GM12891 (cell line): ENCODE measurements at regions not wholly inside any gene's neighbourhood (a gene's known extent, or its start where the extent isn't known, plus 50 kb on each side); places are given as distances from the start of the nearest gene placed in this dataset.

Experiments
- DNase-seq: peaks from one replicate; pipeline ENCODE4 v3.0.0; 2011; ENCODE audit warnings: low spot score; ENCODE audit not compliant: insufficient read length
- FAIRE-seq: peaks from 2 replicates; lab custom pipeline; 2011; peaks lifted over from hg19 to GRCh38; lab: Jason Lieb, UNC
- PAX5 ChIP-seq: IDR thresholded peaks from 2 replicates; pipeline ENCODE4 v1.6.1; 2011; ENCODE audit warnings: low read length, moderate library complexity, mild to moderate bottlenecking; ENCODE audit not compliant: insufficient read depth, severe bottlenecking
- POLR2A ChIP-seq: IDR thresholded peaks from 2 replicates; pipeline ENCODE4 v1.6.1; 2011; ENCODE audit warnings: low read depth, low read length, control low read depth
- POLR2AphosphoS5 ChIP-seq: IDR thresholded peaks from 2 replicates; pipeline ENCODE4 v1.6.1; 2011; ENCODE audit warnings: low read depth, low read length, control low read depth
- POU2F2 ChIP-seq: IDR thresholded peaks from 2 replicates; pipeline ENCODE4 v1.6.1; 2011; ENCODE audit warnings: low read depth, mild to moderate bottlenecking, control low read depth, low read length, moderate library complexity
- SPI1 ChIP-seq: IDR thresholded peaks from 2 replicates; pipeline ENCODE4 v1.6.1; 2011; ENCODE audit warnings: low read depth, low read length, control low read depth
- TAF1 ChIP-seq: IDR thresholded peaks from 2 replicates; pipeline ENCODE4 v1.6.1; 2011; ENCODE audit warnings: low read depth, low read length, control low read depth

DNA sequence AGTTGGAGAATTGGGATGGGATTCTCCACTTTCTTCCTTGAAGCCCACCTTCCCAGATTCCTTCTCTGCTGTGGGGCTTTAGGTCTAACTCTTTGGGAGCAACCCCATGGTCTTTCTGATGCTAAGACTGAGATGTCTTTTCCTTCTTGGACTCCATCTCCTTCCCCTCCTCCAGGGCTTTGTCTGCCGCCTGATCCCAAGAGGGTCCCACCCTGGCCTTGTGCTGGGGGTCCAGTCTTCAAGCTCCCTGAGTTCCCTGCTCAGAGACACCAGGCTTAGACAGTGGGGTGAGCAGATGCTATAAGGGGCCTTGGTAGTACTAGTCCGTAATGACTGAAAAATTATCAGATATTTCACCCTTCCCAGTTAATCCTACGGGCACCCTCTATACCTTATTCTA is 150.5 kb downstream of the PTPN20 start:
- no peak for TF ChIP-seq SPI1
- no peak for TF ChIP-seq POLR2A
- no peak for TF ChIP-seq TAF1
- no peak for TF ChIP-seq POLR2AphosphoS5
- TF ChIP-seq PAX5: no peak
- no peak for TF ChIP-seq POU2F2
- DNase-seq (no peak), FAIRE-seq (no peak)

DNA sequence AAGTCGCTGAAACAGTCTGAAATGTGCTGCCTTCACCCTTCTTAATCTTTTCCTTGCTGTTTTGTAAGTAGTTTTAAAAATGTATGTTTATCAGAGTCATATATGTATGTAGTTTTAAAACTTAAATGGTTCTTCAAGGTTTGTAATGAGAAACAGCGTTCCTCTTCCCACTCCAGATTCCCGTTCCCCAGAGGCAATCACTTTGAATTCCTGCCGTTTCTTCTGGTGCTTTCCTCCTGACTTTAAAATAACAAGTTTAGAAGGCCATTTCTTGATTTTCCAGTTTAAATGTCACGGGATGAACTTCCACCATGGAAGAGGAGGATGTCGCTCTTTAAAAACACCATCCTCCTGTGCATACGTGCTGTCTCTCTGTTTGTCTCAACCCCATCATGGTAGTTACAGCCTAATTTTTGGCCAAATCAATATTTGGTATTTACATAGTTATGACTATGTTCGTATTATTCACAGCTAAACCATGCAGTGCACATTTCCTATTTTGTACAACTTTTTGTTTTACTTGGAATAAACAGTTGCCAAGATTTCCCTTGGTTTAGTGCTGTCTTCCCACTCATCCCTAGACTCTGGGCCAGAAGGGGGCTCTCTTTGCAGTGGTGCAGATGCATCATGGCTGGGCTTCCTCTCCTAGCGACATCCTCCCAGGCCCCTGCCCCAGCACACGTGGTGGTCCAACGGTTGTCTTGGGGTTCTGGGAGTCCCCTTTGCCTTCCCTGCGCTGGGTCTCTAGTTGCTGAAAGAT is 151.4 kb downstream of the PTPN20 start:
- TF ChIP-seq TAF1 (no peak), PAX5 (no peak), POLR2A (no peak), POLR2AphosphoS5 (no peak), POU2F2 (no peak), SPI1 (no peak)
- DNase-seq (no peak), FAIRE-seq (no peak)

DNA sequence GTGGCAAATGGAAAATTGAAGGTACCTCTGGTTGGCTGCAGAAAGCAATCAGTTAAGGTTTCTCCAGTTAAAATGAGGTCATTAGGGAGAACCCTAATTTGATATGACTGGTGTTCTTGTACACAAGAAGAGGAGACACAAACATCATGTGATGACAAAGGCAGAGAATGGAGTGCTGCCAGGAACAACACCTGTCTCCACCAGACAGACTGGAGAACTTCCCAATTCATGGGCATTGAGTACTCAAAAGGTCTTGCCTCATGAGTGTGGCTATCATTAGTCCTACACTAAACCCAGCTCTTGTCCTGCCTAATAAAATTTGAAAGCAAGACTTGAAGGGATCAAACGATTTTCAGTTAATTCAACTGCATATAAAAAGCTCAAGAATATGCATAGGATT is 152.6 kb downstream of the PTPN20 start:
- FAIRE-seq (no peak), DNase-seq (no peak)
- TF ChIP-seq POLR2AphosphoS5 (no peak), TAF1 (no peak), POU2F2 (no peak)

DNA sequence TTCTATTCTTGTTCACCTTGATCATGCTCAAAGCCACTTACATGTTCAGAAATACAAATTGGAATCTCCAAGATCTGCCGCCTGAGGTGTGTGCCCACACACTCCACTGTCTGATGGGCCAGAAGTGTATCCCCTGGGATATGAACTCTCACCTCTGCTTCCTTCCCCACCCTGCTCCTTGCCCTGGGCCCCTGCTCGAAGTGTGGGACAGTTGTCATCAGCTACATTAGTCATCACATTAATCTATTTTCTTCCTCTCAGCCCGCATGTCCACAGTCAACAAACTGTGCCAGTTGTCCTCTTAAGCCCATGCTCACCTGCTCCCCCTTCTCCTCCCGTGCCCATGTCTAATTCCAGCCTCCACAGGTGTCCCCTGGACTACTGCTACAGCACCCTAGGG is 154.7 kb downstream of the PTPN20 start:
- no peak for TF ChIP-seq POLR2A
- TF ChIP-seq POU2F2: no peak
- no peak for TF ChIP-seq PAX5
- TF ChIP-seq POLR2AphosphoS5: no peak
- no peak for TF ChIP-seq TAF1
- TF ChIP-seq SPI1: no peak
- FAIRE-seq (no peak), DNase-seq (no peak)

- FAIRE-seq (no peak), DNase-seq (no peak)
- TF ChIP-seq SPI1 (no peak), POLR2AphosphoS5 (no peak), POLR2A (no peak), POU2F2 (no peak), PAX5 (no peak), TAF1 (no peak)
Observed at GRCh38 chr10:47067949-47068940, 157.0 kb downstream of the PTPN20 start.

- DNase-seq (no peak), FAIRE-seq (no peak)
- no peak for TF ChIP-seq PAX5
- no peak for TF ChIP-seq POU2F2
- TF ChIP-seq POLR2AphosphoS5: no peak
- no peak for TF ChIP-seq SPI1
- no peak for TF ChIP-seq TAF1
- TF ChIP-seq POLR2A: no peak
Observed at GRCh38 chr10:47070541-47070940, 159.3 kb downstream of the PTPN20 start.

GRCh38 chr10:47071891-47072290 is 160.7 kb downstream of the PTPN20 start:
- DNase-seq (no peak), FAIRE-seq (no peak)
- TF ChIP-seq POLR2AphosphoS5 (no peak), POLR2A (no peak), SPI1 (no peak), PAX5 (no peak), POU2F2 (no peak), TAF1 (no peak)

- FAIRE-seq (no peak), DNase-seq (no peak)
- TF ChIP-seq PAX5 (no peak), POLR2A (no peak), POU2F2 (no peak), SPI1 (no peak)
Observed at GRCh38 chr10:47073967-47074366, 162.7 kb downstream of the PTPN20 start.

DNA sequence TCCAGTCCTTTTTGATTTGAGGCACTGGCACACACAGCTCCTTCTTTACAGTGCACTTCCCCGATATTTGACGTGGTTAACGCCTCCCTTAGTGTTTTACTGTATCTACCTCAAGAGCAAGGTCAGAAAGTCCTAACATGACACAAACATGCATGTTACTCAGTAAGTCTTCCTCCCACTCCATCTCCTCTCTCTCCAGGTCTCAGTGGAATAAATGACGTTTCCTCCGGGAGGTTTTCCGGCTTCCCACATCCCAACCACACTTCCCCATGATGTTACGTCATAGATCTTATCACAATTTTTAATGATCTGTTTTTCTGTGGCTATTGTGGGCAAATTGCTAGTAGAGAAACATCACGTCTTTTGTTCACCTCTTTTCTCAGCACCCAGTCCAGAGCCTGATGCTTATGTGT is 165.7 kb downstream of the PTPN20 start:
- FAIRE-seq (no peak), DNase-seq (no peak)
- no peak for TF ChIP-seq POLR2A
- no peak for TF ChIP-seq SPI1
- TF ChIP-seq PAX5: no peak
- no peak for TF ChIP-seq TAF1
- TF ChIP-seq POLR2AphosphoS5: no peak
- no peak for TF ChIP-seq POU2F2

GRCh38 chr10:47077386-47077785 is 166.2 kb downstream of the PTPN20 start:
- no peak for FAIRE-seq
- TF ChIP-seq POU2F2 (no peak), SPI1 (no peak), TAF1 (no peak), POLR2AphosphoS5 (no peak), PAX5 (no peak), POLR2A (no peak)
- no peak for DNase-seq
